ENCODE measurements at regions not wholly inside any gene's neighbourhood (a gene's known extent, or its start where the extent isn't known, plus 50 kb on each side); places are given as distances from the start of the nearest gene placed in this dataset.

DNA sequence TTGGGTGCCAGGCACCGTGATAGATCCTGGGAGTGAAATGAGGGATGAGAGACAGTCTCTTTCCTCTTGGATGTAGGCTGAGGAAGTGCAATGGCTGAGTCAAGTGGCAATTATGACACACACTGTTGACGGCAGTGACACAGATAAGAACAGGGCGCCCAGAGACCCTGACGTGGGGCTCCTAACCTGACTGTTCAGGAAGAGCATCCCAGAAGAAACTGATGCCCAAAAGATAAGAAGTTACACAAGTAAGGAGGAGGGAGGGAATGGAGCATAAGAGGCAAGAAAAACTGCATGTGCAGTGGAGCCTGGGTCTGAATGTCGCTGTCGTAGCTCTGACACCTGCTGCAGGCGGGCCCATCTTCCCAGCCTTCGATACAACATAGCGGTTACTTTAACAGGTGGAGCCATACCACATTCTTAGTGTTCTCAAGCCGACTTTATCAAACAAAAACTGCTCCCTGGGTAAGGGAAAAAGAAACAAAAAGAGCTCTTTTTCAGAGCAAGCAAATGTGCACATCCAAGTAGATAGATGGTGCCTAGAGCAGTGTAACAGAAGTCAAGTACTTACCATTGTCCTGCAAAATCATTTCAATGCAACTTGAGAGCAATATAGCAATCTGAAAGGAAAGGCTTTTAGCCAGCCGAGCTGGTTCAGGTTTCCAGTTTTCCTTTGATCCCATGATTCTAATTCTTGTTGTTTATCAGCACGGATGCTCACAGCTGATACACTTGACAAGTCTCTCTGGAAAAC is 463.9 kb upstream of the JARID2 start:
- no peak for TF ChIP-seq CTCF (IDR thresholded peaks at IDR 0.05 in 4 of 5, conservative IDR thresholded peaks at IDR 0.05 in 1 of 5)
- no peak for TF ChIP-seq POLR2A (IDR thresholded peaks at IDR 0.05)
